ENCODE measurements at regions not wholly inside any gene's neighbourhood (a gene's known extent, or its start where the extent isn't known, plus 50 kb on each side); places are given as distances from the start of the nearest gene placed in this dataset.

DNA sequence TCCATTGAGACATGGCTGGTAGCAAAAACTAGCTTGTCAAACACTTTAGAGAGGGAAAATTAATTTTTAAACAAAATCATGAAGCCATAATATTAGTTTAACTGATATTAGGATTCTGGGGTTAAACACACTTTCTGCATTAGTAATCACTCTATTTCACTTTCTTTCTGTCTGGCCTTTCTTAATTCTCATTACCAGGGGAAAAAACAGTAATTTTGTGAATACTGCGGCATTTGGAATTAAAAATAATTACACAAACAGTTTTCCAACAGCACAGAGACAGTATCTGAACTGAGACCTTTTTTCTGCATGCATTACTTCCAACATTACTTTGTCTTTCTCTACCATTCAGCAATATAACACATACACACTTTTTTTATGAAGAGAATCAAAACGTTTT, 190.6 kb downstream of the MRPL39 start:
- H4K20me1 ChIP-seq (replicated peaks; ENCODE audit: control insufficient read depth, extremely low read depth, insufficient read depth, low read length): no peaks in the 10 kb centered on the region
- H3K27me3 ChIP-seq (ENCODE audit: control insufficient read depth in 2 of 2, insufficient read depth in 2 of 2, low read length in 2 of 2): no peaks in the 10 kb centered on the region
- no peaks in the 10 kb centered on the region for H3K9me3 ChIP-seq (replicated peaks; ENCODE audit: control insufficient read depth, insufficient read depth, low read length)
- H3K9ac ChIP-seq (replicated peaks; ENCODE audit: extremely low read depth, insufficient read depth, low read length): no peak overlapping the region
- no peak overlapping the region for H3K4me2 ChIP-seq (ENCODE audit: insufficient read depth, low read length)
- DNase-seq (ENCODE audit: low read depth, low spot score) (no peak), FAIRE-seq (no peak)
- H3K79me2 ChIP-seq (ENCODE audit: control insufficient read depth, insufficient read depth, low read length): no peaks in the 10 kb centered on the region
- no peak overlapping the region for H2AFZ ChIP-seq (ENCODE audit: low read depth, low read length)
- no peaks in the 10 kb centered on the region for H3K4me1 ChIP-seq (ENCODE audit: control insufficient read depth, extremely low read depth, insufficient read depth, low read length)
- intact Hi-C loops (cut with micrococcal nuclease) (no loop called here), dilution Hi-C loops (cut with MboI; ENCODE audit: extremely low pct_ligation_motif_present, low sequenced_read_pairs) (no loop called here)
- H3K4me3 ChIP-seq (replicated peaks in 1 of 3; ENCODE audit: insufficient read depth in 1 of 3, low read depth in 1 of 3, low read length in 3 of 3): no peak overlapping the region
- H3K27ac ChIP-seq (ENCODE audit: insufficient read depth, low read depth, low read length): no peak overlapping the region
- H3K9me1 ChIP-seq (replicated peaks; ENCODE audit: control insufficient read depth, extremely low read depth, insufficient read depth, low read length): no peaks in the 10 kb centered on the region
- H3K36me3 ChIP-seq (ENCODE audit: control insufficient read depth in 2 of 2, extremely low read depth in 1 of 2, insufficient read depth in 2 of 2, low read length in 2 of 2): no peaks in the 10 kb centered on the region
- POLR2A ChIA-PET: no interaction called here
- CTCF ChIA-PET: no interaction called here
- no TSS peak for BruUV-seq (replicated peaks)
- TF ChIP-seq, protein P1, sequence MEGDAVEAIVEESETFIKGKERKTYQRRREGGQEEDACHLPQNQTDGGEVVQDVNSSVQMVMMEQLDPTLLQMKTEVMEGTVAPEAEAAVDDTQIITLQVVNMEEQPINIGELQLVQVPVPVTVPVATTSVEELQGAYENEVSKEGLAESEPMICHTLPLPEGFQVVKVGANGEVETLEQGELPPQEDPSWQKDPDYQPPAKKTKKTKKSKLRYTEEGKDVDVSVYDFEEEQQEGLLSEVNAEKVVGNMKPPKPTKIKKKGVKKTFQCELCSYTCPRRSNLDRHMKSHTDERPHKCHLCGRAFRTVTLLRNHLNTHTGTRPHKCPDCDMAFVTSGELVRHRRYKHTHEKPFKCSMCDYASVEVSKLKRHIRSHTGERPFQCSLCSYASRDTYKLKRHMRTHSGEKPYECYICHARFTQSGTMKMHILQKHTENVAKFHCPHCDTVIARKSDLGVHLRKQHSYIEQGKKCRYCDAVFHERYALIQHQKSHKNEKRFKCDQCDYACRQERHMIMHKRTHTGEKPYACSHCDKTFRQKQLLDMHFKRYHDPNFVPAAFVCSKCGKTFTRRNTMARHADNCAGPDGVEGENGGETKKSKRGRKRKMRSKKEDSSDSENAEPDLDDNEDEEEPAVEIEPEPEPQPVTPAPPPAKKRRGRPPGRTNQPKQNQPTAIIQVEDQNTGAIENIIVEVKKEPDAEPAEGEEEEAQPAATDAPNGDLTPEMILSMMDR (IDR thresholded peaks at IDR 0.05; ENCODE audit: extremely low read depth in 1 of 2, insufficient read depth in 1 of 2, low read depth in 1 of 2, low read length in 2 of 2): no peak
- TF ChIP-seq GATA2 (IDR thresholded peaks at IDR 0.05; ENCODE audit: insufficient read depth, insufficient read length, low read depth, low read length): no peak
- TF ChIP-seq, protein P2, sequence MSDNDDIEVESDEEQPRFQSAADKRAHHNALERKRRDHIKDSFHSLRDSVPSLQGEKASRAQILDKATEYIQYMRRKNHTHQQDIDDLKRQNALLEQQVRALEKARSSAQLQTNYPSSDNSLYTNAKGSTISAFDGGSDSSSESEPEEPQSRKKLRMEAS (IDR thresholded peaks at IDR 0.05; ENCODE audit: insufficient read depth, insufficient read length): no peak
- no peak for TF ChIP-seq POLR2A (IDR thresholded peaks at IDR 0.05; ENCODE audit: low read depth, low read length)
- TF ChIP-seq FOS (IDR thresholded peaks at IDR 0.05; ENCODE audit: borderline replicate concordance, insufficient read depth, low read length): no peak
- no peak for TF ChIP-seq POLR2AphosphoS5 (IDR thresholded peaks at IDR 0.05; ENCODE audit: insufficient read depth, low read depth, low read length)
- TF ChIP-seq JUN (IDR thresholded peaks at IDR 0.05; ENCODE audit: borderline replicate concordance, insufficient read depth, insufficient read length, low read depth): no peak
- TF ChIP-seq EZH2 (IDR thresholded peaks at IDR 0.05; ENCODE audit: borderline replicate concordance, low read depth, low read length, severe bottlenecking): no peak
- no peak for TF ChIP-seq MYC (IDR thresholded peaks at IDR 0.05; ENCODE audit: low read depth, low read length)

All from endothelial cell of umbilical vein (primary cell).